PFSK-1 (cell line): ENCODE measurements at regions not wholly inside any gene's neighbourhood (a gene's known extent, or its start where the extent isn't known, plus 50 kb on each side); places are given as distances from the start of the nearest gene placed in this dataset.

Experiments
- FOXP2 ChIP-seq: optimal IDR thresholded peaks from 2 replicates; pipeline ENCODE3; 2011; ENCODE audit warnings: borderline replicate concordance, control low read depth, inconsistent platforms; ENCODE audit not compliant: insufficient read depth; ENCODE audit errors: extremely low read length, extremely low read depth
- POLR2AphosphoS5 ChIP-seq: IDR thresholded peaks from 2 replicates; pipeline ENCODE4 v1.6.1; 2012; ENCODE audit warnings: low read depth, mild to moderate bottlenecking, control low read depth, low read length, moderate library complexity
- SIN3A ChIP-seq: IDR thresholded peaks from 2 replicates; pipeline ENCODE4 v1.6.1; 2012; ENCODE audit warnings: mild to moderate bottlenecking, low read length, moderate library complexity, borderline replicate concordance; ENCODE audit not compliant: insufficient read depth
- TAF1 ChIP-seq: IDR thresholded peaks from 2 replicates; pipeline ENCODE4 v1.6.1; 2012; ENCODE audit warnings: low read length, control low read depth, borderline replicate concordance; ENCODE audit not compliant: insufficient read depth
- TF ChIP-seq, protein P1 (sequence below), 2 experiments: IDR thresholded peaks; 2 replicates each; pipeline versions ENCODE4 v1.6.1 to v1.8.0; 2011 to 2012; ENCODE audit warnings: low read depth in 2 of 2, low read length in 2 of 2, control low read depth in 1 of 2, inconsistent platforms in 1 of 2, mild to moderate bottlenecking in 1 of 2, moderate library complexity in 1 of 2; ENCODE audit not compliant: insufficient read depth in 1 of 2

DNA sequence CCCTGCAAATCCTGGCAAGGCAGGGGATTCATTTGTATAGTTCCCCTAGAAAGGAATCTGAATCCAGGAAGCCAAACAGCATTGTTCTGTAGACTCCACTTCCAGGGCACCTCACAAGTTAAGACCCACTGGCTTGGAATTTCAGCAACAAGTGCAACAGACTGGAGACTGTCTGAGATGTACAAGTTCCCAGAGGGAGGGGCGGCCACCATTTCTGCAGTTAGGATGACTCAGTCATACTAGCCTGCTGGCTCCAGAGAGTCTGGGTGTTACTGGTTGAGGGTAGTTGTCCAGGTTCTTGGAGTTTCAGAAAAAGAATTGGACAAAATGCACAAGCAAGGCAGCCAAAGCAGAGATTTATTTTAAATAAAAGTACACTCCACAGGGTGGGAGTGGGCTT lies 384.2 kb downstream of the DSC3 start:
- TF ChIP-seq, protein P1, sequence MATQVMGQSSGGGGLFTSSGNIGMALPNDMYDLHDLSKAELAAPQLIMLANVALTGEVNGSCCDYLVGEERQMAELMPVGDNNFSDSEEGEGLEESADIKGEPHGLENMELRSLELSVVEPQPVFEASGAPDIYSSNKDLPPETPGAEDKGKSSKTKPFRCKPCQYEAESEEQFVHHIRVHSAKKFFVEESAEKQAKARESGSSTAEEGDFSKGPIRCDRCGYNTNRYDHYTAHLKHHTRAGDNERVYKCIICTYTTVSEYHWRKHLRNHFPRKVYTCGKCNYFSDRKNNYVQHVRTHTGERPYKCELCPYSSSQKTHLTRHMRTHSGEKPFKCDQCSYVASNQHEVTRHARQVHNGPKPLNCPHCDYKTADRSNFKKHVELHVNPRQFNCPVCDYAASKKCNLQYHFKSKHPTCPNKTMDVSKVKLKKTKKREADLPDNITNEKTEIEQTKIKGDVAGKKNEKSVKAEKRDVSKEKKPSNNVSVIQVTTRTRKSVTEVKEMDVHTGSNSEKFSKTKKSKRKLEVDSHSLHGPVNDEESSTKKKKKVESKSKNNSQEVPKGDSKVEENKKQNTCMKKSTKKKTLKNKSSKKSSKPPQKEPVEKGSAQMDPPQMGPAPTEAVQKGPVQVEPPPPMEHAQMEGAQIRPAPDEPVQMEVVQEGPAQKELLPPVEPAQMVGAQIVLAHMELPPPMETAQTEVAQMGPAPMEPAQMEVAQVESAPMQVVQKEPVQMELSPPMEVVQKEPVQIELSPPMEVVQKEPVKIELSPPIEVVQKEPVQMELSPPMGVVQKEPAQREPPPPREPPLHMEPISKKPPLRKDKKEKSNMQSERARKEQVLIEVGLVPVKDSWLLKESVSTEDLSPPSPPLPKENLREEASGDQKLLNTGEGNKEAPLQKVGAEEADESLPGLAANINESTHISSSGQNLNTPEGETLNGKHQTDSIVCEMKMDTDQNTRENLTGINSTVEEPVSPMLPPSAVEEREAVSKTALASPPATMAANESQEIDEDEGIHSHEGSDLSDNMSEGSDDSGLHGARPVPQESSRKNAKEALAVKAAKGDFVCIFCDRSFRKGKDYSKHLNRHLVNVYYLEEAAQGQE (IDR thresholded peaks at IDR 0.05; ENCODE audit: insufficient read depth in 1 of 2, low read depth in 2 of 2, low read length in 2 of 2) = no peak
- TF ChIP-seq TAF1 (no peak), SIN3A (no peak), POLR2AphosphoS5 (no peak), FOXP2 (no peak)
